Skeletal muscle cell (primary cell): ENCODE measurements at regions not wholly inside any gene's neighbourhood (a gene's known extent, or its start where the extent isn't known, plus 50 kb on each side); places are given as distances from the start of the nearest gene placed in this dataset.

Experiments
- DNase-seq: peaks from one replicate; pipeline ENCODE4 v3.0.0-alpha.2; 2010; ENCODE audit warnings: low read depth
- H3K4me3 ChIP-seq: 2 replicates; pipeline ENCODE4 v1.5.1; 2011; ENCODE audit warnings: low read depth, mild to moderate bottlenecking, control low read depth, low read length, moderate library complexity

GRCh38 chr22:48389916-48390315 lies 1437.8 kb downstream of the BRD1 start:
- H3K4me3 ChIP-seq = no peak overlapping the region
- DNase-seq = no peak

GRCh38 chr22:48382197-48382596 lies 1445.5 kb downstream of the BRD1 start:
- DNase-seq = no peak

GRCh38 chr22:48380016-48380665 lies 1447.5 kb downstream of the BRD1 start:
- DNase-seq = no peak
- no peak overlapping the region for H3K4me3 ChIP-seq

More at GRCh38 chr22:48382197-48382596, 1445.5 kb downstream of the BRD1 start:
- H3K4me3 ChIP-seq = no peak overlapping the region

GRCh38 chr22:48379371-48379770 lies 1448.3 kb downstream of the BRD1 start:
- DNase-seq = no peak
- H3K4me3 ChIP-seq = no peak overlapping the region

GRCh38 chr22:48378673-48379072 lies 1449.0 kb downstream of the BRD1 start:
- DNase-seq = no peak
- no peak overlapping the region for H3K4me3 ChIP-seq

GRCh38 chr22:48376936-48377712 lies 1450.5 kb downstream of the BRD1 start:
- H3K4me3 ChIP-seq = no peak overlapping the region
- no peak for DNase-seq

GRCh38 chr22:48376428-48376827 lies 1451.2 kb downstream of the BRD1 start:
- H3K4me3 ChIP-seq = no peak overlapping the region
- DNase-seq = no peak

- H3K4me3 ChIP-seq = no peak overlapping the region
- DNase-seq = no peak
Observed at GRCh38 chr22:48373626-48374173, 1454.0 kb downstream of the BRD1 start.

- no peak overlapping the region for H3K4me3 ChIP-seq
- DNase-seq = no peak
Observed at GRCh38 chr22:48372390-48372789, 1455.3 kb downstream of the BRD1 start.

- no peak overlapping the region for H3K4me3 ChIP-seq
Observed at GRCh38 chr22:48371391-48371790, 1456.3 kb downstream of the BRD1 start.

GRCh38 chr22:48370508-48371325 lies 1457.0 kb downstream of the BRD1 start:
- no peak for DNase-seq

More at GRCh38 chr22:48371391-48371790, 1456.3 kb downstream of the BRD1 start:
- no peak for DNase-seq

GRCh38 chr22:48369789-48370507 lies 1457.7 kb downstream of the BRD1 start:
- DNase-seq = no peak
- no peak overlapping the region for H3K4me3 ChIP-seq

More at GRCh38 chr22:48370508-48371325, 1457.0 kb downstream of the BRD1 start:
- H3K4me3 ChIP-seq = no peak overlapping the region

- no peak overlapping the region for H3K4me3 ChIP-seq
- DNase-seq = no peak
Observed at GRCh38 chr22:48368975-48369525, 1458.6 kb downstream of the BRD1 start.

GRCh38 chr22:48367731-48368130 lies 1459.9 kb downstream of the BRD1 start:
- DNase-seq = no peak
- H3K4me3 ChIP-seq = no peak overlapping the region

- no peak for DNase-seq
- no peak overlapping the region for H3K4me3 ChIP-seq
Observed at GRCh38 chr22:48366591-48366990, 1461.1 kb downstream of the BRD1 start.

GRCh38 chr22:48366056-48366455 lies 1461.6 kb downstream of the BRD1 start:
- H3K4me3 ChIP-seq = no peak overlapping the region
- DNase-seq = no peak

- no peak for DNase-seq
- no peak overlapping the region for H3K4me3 ChIP-seq
Observed at GRCh38 chr22:48365386-48365785, 1462.3 kb downstream of the BRD1 start.

- H3K4me3 ChIP-seq = no peak overlapping the region
- no peak for DNase-seq
Observed at GRCh38 chr22:48362721-48363404, 1464.8 kb downstream of the BRD1 start.
